ENCODE measurements at regions not wholly inside any gene's neighbourhood (a gene's known extent, or its start where the extent isn't known, plus 50 kb on each side); places are given as distances from the start of the nearest gene placed in this dataset.

- intact Hi-C loops (cut with DNase I): no loop called here
- DNase-seq (no peak), ATAC-seq (no peak)
- Histone ChIP-seq H3K4me3 (ENCODE audit: low read length) (no peak overlapping the region), H3K27ac (ENCODE audit: low read length) (no peak overlapping the region), H3K9me3 (ENCODE audit: control insufficient read depth, low read length) (no peaks in the 10 kb centered on the region), H3K4me1 (ENCODE audit: control insufficient read depth, insufficient read depth, low read length) (no peaks in the 10 kb centered on the region), H3K27me3 (ENCODE audit: control insufficient read depth, insufficient read depth) (no peaks in the 10 kb centered on the region)
- WGBS: 52% methylated on average over 1 of the region's 1 CpG
These were observed 290.5 kb downstream of the KBTBD8 start for GRCh38 chr3:67288466-67289106.

GRCh38 chr3:67289626-67290025, 291.5 kb downstream of the KBTBD8 start:
- Histone ChIP-seq H3K27ac (ENCODE audit: low read length) (no peak overlapping the region), H3K27me3 (ENCODE audit: control insufficient read depth, insufficient read depth) (no peaks in the 10 kb centered on the region), H3K4me1 (ENCODE audit: control insufficient read depth, insufficient read depth, low read length) (no peaks in the 10 kb centered on the region), H3K4me3 (ENCODE audit: low read length) (no peak overlapping the region), H3K9me3 (ENCODE audit: control insufficient read depth, low read length) (no peaks in the 10 kb centered on the region)
- intact Hi-C loops (cut with DNase I): no loop called here
- DNase-seq (no peak), ATAC-seq (no peak)
- WGBS: 67% methylated on average over 1 of the region's 1 CpG

GRCh38 chr3:67290438-67290837, 292.3 kb downstream of the KBTBD8 start:
- H3K27me3 ChIP-seq (ENCODE audit: control insufficient read depth, insufficient read depth): no peaks in the 10 kb centered on the region
- H3K27ac ChIP-seq (ENCODE audit: low read length): no peak overlapping the region
- intact Hi-C loops (cut with DNase I): no loop called here
- H3K9me3 ChIP-seq (ENCODE audit: control insufficient read depth, low read length): no peaks in the 10 kb centered on the region
- 72% methylated on average over 4 of the region's 4 CpGs for WGBS
- DNase-seq: peak in 1 of 3 donors; percentile 23
- ATAC-seq: peak; percentile 42 to 56
- no peak overlapping the region for H3K4me3 ChIP-seq (ENCODE audit: low read length)
- H3K4me1 ChIP-seq (ENCODE audit: control insufficient read depth, insufficient read depth, low read length): no peaks in the 10 kb centered on the region

- Histone ChIP-seq H3K4me1 (ENCODE audit: control insufficient read depth, insufficient read depth, low read length) (no peaks in the 10 kb centered on the region), H3K27ac (ENCODE audit: low read length) (no peak overlapping the region), H3K9me3 (ENCODE audit: control insufficient read depth, low read length) (no peaks in the 10 kb centered on the region), H3K27me3 (ENCODE audit: control insufficient read depth, insufficient read depth) (no peaks in the 10 kb centered on the region), H3K4me3 (ENCODE audit: low read length) (no peak overlapping the region)
- intact Hi-C loops (cut with DNase I): no loop called here
- no peak for DNase-seq
- no peak for ATAC-seq
- WGBS: 63% methylated on average over 11 of the region's 11 CpGs
These were observed 293.5 kb downstream of the KBTBD8 start for GRCh38 chr3:67291287-67292252.

GRCh38 chr3:67292356-67293121, 294.4 kb downstream of the KBTBD8 start:
- no peak overlapping the region for H3K27ac ChIP-seq (ENCODE audit: low read length)
- ATAC-seq (no peak), DNase-seq (no peak)
- no peaks in the 10 kb centered on the region for H3K4me1 ChIP-seq (ENCODE audit: control insufficient read depth, insufficient read depth, low read length)
- no peaks in the 10 kb centered on the region for H3K9me3 ChIP-seq (ENCODE audit: control insufficient read depth, low read length)
- no peak overlapping the region for H3K4me3 ChIP-seq (ENCODE audit: low read length)
- H3K27me3 ChIP-seq (ENCODE audit: control insufficient read depth, insufficient read depth): no peaks in the 10 kb centered on the region
- 85% methylated on average over 3 of the region's 3 CpGs for WGBS
- intact Hi-C loops (cut with DNase I): no loop called here

GRCh38 chr3:67294341-67294740, 296.2 kb downstream of the KBTBD8 start:
- intact Hi-C loops (cut with DNase I): no loop called here
- no peaks in the 10 kb centered on the region for H3K27me3 ChIP-seq (ENCODE audit: control insufficient read depth, insufficient read depth)
- no peak overlapping the region for H3K4me3 ChIP-seq (ENCODE audit: low read length)

GRCh38 chr3:67296039-67296892, 298.2 kb downstream of the KBTBD8 start:
- Histone ChIP-seq H3K4me1 (ENCODE audit: control insufficient read depth, insufficient read depth, low read length) (no peaks in the 10 kb centered on the region), H3K4me3 (ENCODE audit: low read length) (no peak overlapping the region), H3K27me3 (ENCODE audit: control insufficient read depth, insufficient read depth) (no peaks in the 10 kb centered on the region), H3K9me3 (ENCODE audit: control insufficient read depth, low read length) (no peaks in the 10 kb centered on the region), H3K27ac (ENCODE audit: low read length) (no peak overlapping the region)
- intact Hi-C loops (cut with DNase I): no loop called here
- DNase-seq (no peak), ATAC-seq (no peak)
- 61% methylated on average over 5 of the region's 5 CpGs for WGBS

More at GRCh38 chr3:67294341-67294740, 296.2 kb downstream of the KBTBD8 start:
- DNase-seq (no peak), ATAC-seq (no peak)
- WGBS: 94% methylated on average over 3 of the region's 3 CpGs
- Histone ChIP-seq H3K9me3 (ENCODE audit: control insufficient read depth, low read length) (no peaks in the 10 kb centered on the region), H3K4me1 (ENCODE audit: control insufficient read depth, insufficient read depth, low read length) (no peaks in the 10 kb centered on the region), H3K27ac (ENCODE audit: low read length) (no peak overlapping the region)

GRCh38 chr3:67297715-67298475, 299.8 kb downstream of the KBTBD8 start:
- no peak overlapping the region for H3K4me3 ChIP-seq (ENCODE audit: low read length)
- intact Hi-C loops (cut with DNase I): no loop called here
- H3K9me3 ChIP-seq (ENCODE audit: control insufficient read depth, low read length): no peaks in the 10 kb centered on the region
- no peak for DNase-seq
- no peak for ATAC-seq
- 92% methylated on average over 4 of the region's 4 CpGs for WGBS
- H3K4me1 ChIP-seq (ENCODE audit: control insufficient read depth, insufficient read depth, low read length): no peaks in the 10 kb centered on the region
- no peak overlapping the region for H3K27ac ChIP-seq (ENCODE audit: low read length)
- no peaks in the 10 kb centered on the region for H3K27me3 ChIP-seq (ENCODE audit: control insufficient read depth, insufficient read depth)

GRCh38 chr3:67301556-67301955, 303.4 kb downstream of the KBTBD8 start:
- Histone ChIP-seq H3K9me3 (ENCODE audit: control insufficient read depth, low read length) (no peaks in the 10 kb centered on the region), H3K4me3 (ENCODE audit: low read length) (no peak overlapping the region), H3K27ac (ENCODE audit: low read length) (no peak overlapping the region), H3K4me1 (ENCODE audit: control insufficient read depth, insufficient read depth, low read length) (no peaks in the 10 kb centered on the region), H3K27me3 (ENCODE audit: control insufficient read depth, insufficient read depth) (no peaks in the 10 kb centered on the region)
- no peak for ATAC-seq
- DNase-seq: no peak
- intact Hi-C loops (cut with DNase I): no loop called here
- WGBS: 74% methylated on average over 2 of the region's 2 CpGs

- H3K27me3 ChIP-seq (ENCODE audit: control insufficient read depth, insufficient read depth): no peaks in the 10 kb centered on the region
- H3K9me3 ChIP-seq (ENCODE audit: control insufficient read depth, low read length): no peaks in the 10 kb centered on the region
- 67% methylated on average over 4 of the region's 4 CpGs for WGBS
- intact Hi-C loops (cut with DNase I): no loop called here
- no peak overlapping the region for H3K4me3 ChIP-seq (ENCODE audit: low read length)
- no peak overlapping the region for H3K27ac ChIP-seq (ENCODE audit: low read length)
- no peak for ATAC-seq
- H3K4me1 ChIP-seq (ENCODE audit: control insufficient read depth, insufficient read depth, low read length): no peaks in the 10 kb centered on the region
- DNase-seq: no peak
These were observed 304.4 kb downstream of the KBTBD8 start for GRCh38 chr3:67302489-67302888.

Data from right cardiac atrium (tissue), 5 donors.